Adipose tissue (tissue), 3 donors: ENCODE measurements at regions not wholly inside any gene's neighbourhood (a gene's known extent, or its start where the extent isn't known, plus 50 kb on each side); places are given as distances from the start of the nearest gene placed in this dataset.
"Not testable (repeated sequence)": the region's sequence is repeated elsewhere in the genome, so short reads cannot be mapped to it uniquely, and the experiment has no call there.

ENCODE experiments used
- H3K27ac ChIP-seq: one replicate; pipeline ENCODE4 v1.5.1; 2013; ENCODE audit warnings: low read depth, low read length
- WGBS, 3 donors: extraction: QIAGEN DNeasy Blood & Tissue Kit; methylation state at CpG; one replicate each; pipeline ENCODE4 v1.1.7; 2013; 5-methylcytosine and 5-hydroxymethylcytosine counted together
- donor health status: healthy with polysubstance abuse.
- donor health status: Bipolar disorder and iron deficiency.
- donor health status: healthy.

DNA sequence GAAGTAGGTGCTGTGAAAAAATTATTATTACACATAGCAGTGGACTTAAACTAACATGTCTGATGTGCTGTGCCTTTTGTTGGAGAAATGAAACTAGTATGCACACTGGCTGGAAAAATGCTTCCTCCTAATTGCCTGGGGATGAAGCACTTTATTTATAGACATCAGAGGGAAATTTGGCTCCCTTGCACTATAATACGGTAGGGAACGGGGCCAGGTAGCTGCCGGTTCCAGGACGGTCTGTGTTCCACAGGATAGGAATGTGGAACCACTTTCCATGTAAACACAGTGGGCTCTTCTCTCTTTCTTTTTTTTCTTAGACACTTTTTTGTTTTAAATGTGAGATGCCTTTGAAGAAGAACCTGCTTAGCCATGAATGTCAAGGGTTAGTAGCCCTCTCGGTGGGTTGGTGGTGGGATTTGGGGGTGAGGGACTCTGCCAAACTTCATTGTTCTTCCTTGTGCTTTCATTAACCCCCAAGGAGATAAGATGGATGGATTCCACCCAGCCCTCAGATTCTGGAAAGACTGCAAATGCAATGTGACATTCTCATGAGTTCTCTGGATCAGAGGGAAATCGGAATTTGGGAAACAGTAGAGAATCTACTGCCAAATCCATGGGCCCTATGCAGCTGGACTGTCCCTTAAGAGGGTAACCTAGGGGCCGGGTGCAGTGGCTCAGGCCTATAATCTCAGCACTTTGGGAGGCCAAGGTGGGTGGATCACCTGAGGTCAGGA is 58.0 kb upstream of the GSC start:
- no peak overlapping the region for H3K27ac ChIP-seq
- WGBS, 3 donors: 42 to 57% (median 44%) methylated on average over 7 of the region's 7 CpGs

DNA sequence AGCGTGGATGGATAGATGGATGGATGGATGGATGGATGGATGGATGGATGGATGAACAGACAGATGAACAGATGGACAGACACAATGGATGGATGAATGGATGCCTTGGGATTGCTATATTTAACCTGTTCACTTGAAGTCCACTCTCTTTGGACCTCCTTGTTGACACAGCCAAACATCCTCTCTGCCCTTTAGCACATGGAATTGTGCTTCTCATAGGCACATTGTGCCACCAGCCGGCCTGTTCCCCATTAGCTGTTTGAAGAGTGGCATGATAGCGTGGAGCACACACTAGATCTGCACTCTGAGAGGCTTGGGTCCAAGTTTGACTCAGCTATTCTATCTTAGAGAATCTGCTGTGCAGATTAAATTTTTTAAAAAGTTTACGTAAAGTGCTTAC is 56.9 kb upstream of the GSC start:
- H3K27ac ChIP-seq: no peak overlapping the region
- WGBS, 3 donors: 75 to 94% (median 91%) methylated on average over 4 of the region's 4 CpGs

- 71 to 77% (median 77%) methylated on average over 8 of the region's 8 CpGs for WGBS, 3 donors
Measured at GRCh38 chr14:94823556-94824341, 53.8 kb upstream of the GSC start.

GRCh38 chr14:94821705-94822104 is 51.8 kb upstream of the GSC start:
- 78 to 97% (median 88%) methylated on average over 4 of the region's 4 CpGs for WGBS, 3 donors
- H3K27ac ChIP-seq: no peak overlapping the region

More at GRCh38 chr14:94823556-94824341, 53.8 kb upstream of the GSC start:
- no peak overlapping the region for H3K27ac ChIP-seq

DNA sequence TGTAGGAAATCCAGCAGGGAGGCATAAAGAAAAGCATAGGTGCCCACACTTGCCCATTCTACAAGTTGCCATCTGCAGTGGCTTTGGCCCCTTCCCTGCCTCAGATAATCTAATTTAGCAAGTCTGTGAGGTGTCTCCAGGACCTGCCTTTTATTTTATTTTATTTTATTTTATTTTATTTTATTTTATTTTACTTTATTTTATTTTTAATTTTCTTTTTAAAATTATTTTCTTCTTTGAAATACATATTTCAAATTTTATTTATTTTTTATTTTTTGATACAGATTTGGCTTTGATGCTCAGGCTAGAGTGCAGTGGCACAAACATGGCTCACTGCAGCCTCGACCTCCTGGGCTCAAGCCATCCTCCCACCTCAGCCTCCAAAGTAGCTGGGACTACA is 51.0 kb upstream of the GSC start:
- not testable (repeated sequence) for H3K27ac ChIP-seq
- 79 to 84% (median 82%) methylated on average over 1 of the region's 1 CpG for WGBS, 3 donors
